Activated CD4-positive, alpha-beta T cell treated with anti-CD3 and anti-CD28 coated beads for 24 hours (primary cell): ENCODE measurements at regions not wholly inside any gene's neighbourhood (a gene's known extent, or its start where the extent isn't known, plus 50 kb on each side); places are given as distances from the start of the nearest gene placed in this dataset.
A peak's percentile ranks its signal among the peaks of the same experiment; 100 is the strongest.
"Not testable (repeated sequence)": the region's sequence is repeated elsewhere in the genome, so short reads cannot be mapped to it uniquely, and the experiment has no call there.

Experiments
- DNase-seq, 2 donors: peaks; one replicate each; pipeline ENCODE4 v3.0.0-alpha.2; 2020; ENCODE audit warnings: low read depth in 2 of 2

DNA sequence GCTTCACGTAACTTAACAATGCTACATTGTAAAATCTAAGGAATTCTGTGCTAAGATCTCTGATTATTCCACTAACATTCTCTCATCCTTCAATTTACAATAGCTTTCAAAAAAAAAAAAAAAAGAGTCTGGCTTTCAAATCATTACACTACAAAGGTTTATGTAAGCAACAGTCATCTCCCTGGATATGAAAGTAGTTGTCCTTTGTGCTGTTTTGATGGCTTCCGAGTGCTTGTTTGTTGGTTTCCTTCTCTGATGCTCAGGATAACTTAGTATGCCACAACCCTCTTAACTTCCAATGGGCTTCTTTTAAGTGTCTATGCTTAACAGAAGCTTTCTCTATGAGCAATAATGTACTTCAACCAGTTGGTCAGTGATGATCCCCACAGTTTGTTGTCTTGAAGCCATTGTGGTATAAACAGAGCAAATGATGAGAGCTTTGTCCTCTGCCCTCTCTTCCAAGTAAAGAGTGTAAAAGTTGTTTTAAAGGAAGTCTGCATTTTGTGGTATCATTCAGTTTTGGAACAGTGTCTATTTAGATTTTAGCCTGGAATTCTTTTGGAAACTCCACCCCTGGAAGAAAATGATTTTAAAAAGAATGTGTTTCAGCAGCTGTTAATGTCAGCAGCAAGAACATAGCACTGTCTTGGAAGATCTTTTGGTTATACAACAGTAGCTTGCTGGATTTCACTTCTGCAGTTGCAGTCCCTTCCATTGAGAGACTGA is 396.1 kb upstream of the RGS6 start:
- no peak for DNase-seq

DNA sequence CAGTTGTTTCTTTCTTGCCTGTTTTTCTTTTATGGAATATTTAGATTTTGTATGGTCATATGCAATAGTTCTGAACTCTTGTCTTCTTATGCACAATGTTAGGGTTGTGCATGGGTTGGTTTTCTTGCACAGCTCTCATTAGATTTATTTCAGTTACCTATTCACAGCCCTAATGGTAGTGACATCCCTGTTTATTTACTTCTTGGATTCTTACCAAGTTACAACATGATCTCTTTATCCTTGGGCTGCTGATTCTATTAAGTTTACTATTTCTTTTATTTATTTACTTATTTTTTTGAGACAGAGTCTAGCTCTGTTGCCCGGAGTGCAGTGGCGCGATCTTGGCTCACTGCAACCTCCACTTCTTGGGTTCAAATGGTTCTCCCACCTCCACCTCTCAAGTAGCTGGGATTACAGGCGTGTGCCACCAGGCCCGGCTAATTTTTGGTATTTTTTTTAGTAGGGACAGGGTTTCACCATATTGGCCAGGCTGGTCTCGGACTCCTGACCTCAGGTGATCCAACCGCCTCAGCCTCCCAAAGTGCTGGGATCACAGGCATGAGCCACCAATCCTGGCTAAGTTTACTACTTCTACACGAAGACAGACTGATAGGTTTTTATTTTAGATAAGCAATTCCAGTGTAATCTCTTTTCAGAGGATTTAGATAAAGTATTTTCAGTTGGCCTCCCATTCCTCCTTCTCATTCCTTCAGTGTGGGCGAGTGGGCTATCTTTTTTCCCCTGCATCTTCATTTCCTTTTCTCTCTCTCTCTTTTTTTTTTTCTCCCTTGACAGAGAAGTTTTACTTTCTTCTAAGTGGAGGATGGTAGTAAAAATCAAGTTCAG is 395.1 kb upstream of the RGS6 start:
- DNase-seq: no peak

DNA sequence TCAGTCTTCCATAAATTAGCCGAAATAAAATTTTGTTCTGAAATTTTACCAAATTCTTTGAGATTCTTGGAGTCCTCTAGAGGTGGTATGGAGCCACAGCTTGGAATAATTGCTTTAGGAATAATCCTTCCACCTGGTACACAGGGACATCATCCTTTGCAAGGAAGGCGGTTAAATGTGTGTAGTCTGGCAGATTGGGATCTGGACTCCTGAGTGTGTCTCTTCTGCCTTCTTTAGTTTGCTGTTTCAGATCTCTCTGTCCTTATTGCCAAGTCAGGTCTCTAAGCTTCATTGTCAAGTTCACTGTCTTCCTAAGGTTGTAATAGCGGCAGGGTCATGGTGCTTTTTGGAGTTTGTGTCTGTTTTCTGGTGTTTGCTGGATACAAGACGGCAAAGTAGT is 393.9 kb upstream of the RGS6 start:
- DNase-seq: no peak

DNA sequence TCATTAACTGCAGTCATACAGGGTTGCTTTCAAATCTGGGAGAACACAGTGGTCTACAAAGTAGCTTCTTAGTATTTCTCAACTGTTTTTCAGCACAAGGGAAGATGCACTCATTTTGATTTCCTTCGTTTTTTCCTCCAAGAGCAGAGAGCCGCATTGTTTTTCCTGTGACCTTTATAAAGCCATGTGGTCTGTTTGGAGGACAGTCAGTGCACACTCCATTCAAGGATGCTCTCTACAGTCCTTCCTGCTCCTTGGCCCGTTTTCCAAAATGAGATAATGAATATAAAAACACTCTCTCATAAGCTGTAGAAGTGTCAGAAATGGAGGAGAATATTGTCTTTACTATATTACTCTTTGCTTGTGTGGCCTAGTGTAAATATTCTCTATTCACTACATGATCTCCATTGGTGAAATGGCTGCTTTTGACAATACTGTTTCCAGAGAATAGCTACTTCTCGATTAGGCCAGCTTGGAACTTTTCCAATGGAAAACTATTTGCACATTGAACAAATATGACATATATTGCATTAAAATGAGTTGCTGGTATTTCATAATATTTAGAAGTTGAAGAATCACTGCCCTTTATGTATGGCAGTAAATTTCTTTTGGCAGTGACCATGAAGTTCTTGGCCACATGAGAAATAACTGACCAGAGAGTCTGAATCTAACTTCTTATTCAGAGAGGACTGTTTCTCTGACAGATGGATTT is 393.1 kb upstream of the RGS6 start:
- DNase-seq: no peak

DNA sequence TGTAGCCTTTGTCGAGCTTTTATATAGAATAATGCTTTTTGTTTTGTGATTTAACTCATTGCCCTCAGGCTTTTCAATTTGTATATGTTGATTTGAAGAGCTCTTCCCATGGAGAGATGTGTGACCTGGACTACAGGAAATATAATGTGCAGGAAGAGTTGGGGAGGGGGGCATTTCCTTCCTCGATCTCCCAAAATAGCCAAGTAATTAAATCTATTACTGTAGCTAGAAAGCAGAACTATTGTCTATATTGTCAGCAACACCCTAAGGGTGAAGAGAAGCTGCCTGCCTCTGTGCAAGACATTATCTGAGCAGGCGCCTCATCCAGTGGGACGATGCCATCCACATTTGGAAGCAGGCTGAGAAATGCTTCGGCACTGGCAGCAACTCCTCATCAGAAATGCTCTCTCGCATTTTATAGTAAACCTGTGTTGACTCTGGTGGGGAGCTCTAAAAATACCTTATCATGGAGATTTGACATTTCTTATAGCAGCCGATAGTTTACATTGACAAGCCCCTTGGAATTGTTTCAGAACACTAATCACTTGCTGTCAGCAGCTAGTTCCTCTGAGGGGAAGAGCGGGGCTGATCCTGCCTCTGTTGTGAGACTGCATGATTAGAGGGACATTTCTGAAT is 392.5 kb upstream of the RGS6 start:
- no peak for DNase-seq

DNA sequence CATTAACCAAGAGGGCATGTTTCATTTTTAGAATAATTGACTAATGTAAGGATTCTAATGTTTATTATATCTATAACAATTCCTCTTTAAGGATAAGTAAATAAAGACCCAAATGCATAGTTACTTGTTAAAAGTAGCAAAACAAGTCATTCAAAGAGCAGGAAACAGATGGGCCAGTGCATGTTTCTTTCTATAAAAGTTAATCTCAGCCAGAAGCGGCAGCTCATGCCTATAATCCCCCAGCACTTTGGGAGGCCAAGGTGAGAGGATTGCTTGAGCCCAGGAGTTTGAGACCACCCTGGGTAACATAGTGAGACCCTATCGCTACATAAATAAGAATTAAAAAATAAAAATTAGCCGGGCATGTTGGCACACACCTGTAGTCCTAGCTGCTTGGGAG is 391.0 kb upstream of the RGS6 start:
- DNase-seq: no peak

DNA sequence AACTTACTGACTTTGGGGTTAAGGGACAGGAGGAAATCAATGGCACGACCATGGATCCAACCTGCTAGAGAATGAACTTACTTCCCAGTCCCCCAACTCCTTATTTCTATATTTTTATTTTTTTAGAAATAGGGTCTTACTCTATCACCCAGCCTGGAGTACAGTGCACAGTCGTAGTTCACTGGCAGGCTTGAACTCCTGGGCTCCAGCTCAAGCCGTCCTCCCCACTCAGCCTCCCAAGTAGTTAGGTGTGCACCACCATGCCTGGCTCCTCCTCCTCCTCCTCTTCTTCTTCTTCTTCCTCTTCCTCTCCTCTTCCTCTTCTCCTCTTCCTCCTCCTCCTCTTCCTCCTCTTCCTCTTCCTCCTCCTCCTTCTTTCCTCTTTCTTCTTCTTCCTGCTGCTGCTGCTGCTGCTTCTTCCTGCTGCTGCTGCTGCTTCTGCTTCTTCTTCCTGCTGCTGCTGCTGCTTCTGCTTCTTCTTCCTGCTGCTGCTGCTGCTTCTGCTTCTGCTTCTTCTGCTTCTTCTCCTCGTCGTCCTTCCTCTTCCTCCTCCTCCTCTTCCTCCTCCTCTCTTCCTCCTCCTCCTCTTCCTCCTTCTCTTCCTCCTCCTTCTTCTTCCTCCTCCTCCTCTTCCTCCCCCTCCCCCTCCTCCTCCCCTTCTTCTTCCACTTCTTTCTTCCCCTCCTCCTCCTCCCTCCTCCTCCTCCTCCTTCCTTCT is 390.1 kb upstream of the RGS6 start:
- no peak for DNase-seq

DNA sequence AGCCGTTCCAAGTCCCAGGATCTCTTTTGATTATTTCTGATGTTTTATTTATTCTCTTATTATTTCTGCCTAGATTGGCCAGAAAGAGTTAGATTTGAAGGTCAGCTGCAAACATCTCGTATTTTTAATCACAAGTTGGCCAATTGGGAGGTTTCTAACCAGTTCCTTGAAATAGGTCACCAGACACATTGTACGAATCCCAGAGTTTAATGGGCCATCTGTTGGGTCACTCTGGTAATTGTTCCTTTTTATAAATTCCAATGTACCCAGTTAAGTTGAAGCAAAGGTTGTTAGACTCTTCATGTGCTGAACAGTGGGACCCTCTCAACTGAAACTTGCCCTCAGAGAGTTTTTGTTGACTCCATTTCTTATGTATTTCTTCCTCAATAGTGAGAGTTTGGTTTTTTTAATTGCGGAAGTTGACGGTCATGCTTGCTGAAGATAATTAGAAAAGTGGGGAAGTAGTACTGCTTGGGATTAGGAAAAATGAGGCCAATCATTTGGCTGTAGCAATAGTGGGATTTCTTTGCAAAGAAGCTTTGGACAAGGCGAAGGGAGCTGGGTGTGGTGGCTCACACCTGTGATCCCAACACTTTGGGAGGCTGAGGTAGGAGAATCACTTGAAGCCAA is 382.7 kb upstream of the RGS6 start:
- no peak for DNase-seq

DNA sequence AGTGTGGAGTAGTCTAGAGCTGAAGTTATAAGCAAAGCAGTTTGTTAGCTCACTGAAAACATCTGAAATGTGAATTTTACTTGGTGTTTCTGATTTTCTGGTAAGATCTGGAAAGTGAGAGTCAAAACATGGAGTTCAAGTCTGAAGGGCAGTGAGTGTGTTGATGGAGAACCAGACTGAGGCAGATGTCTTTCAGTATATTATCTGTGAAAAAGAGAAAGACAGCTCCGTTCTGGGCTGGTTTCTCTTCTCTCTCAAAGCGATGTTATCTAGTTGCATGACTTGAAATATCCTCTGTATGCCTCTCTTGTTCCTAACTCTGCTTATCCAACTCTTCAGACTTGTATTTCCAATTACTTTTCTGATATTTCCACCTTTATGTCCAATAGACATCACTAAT is 381.9 kb upstream of the RGS6 start:
- no peak for DNase-seq

DNA sequence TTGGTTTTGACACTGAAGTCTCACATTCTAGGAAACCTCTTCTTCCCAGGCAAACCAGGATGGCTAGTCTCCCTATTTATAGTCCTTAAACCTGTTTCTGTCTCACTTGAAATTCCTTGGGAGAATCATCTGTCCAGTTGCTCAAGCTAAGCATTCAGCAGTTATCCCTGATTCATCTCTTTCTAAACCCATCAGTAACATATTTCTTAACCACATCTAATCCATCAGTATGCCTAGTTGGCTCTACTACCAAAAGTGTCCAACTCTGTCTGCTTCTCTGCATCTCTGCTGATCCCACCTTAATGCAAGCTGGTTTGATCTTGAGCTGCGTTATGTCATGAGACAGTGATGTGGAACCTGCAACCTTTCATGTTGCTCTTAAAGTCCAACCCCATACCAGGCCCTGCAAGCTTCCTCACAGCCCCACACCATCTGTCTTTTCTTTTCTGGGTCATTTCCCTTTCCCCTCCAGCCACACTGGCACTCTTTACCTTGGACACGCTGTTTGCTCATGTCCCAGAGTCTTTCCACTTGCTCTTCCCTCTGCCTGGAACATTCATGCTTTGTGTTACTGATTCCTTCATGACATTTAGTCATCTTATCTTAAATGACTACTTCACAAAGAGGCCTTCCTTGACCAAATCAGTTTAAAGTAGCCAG is 380.8 kb upstream of the RGS6 start:
- no peak for DNase-seq

DNA sequence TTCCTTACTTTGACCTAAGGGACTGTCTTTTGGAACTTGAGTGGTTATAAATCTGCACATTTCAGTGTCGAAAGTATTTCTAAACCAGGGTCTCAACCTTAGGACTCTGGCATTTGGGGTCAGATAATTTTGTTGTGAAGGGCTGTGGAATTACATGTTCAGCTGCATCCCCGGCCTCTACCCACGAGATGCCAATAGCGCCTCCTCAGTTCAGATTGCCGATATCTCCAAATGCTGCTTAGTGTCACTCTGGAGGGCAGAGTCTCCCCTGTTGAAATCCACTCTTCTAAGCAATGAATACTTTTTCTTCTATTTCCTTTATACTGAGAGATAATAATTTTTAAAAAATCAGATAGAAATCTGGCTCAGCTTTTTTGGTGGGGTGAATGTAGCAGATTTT is 379.4 kb upstream of the RGS6 start:
- DNase-seq: no peak

DNA sequence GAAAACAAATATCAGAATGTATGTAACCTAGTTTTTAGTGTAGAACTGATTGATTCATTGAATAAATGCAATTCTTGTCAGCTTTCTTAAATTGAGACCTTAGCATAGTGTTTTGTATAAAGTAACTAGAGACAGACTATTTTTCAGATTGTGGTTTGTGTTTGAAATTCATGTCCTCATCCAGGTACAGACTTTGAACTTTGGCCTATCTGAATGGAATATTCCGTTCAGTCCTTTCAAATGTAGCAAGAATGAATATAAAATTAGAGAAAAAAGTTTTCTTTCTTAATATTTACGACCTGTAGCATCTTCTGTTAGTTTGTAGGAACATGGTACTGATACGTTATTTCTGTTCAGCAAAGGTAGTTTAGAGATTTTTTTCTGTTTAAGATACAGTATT is 378.4 kb upstream of the RGS6 start:
- no peak for DNase-seq

DNA sequence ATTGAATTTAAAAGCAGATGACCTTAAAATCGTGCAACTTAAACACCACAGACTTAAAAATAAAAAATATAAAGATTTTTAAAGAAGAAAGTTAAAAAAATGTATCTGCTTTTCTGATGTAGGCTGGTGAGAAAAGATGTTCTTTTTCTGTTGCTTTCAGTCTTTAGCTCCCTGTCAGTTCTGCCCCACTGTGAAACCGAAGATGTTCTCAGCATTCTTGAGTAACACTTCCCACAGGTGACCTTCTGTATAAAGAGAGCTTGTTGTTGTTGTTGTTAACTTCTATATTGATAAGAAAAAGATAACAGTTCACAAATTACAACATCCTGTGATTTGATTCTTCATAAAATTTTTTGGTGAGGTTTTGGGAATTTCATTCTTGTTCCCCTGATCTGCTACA is 377.9 kb upstream of the RGS6 start:
- no peak for DNase-seq

DNA sequence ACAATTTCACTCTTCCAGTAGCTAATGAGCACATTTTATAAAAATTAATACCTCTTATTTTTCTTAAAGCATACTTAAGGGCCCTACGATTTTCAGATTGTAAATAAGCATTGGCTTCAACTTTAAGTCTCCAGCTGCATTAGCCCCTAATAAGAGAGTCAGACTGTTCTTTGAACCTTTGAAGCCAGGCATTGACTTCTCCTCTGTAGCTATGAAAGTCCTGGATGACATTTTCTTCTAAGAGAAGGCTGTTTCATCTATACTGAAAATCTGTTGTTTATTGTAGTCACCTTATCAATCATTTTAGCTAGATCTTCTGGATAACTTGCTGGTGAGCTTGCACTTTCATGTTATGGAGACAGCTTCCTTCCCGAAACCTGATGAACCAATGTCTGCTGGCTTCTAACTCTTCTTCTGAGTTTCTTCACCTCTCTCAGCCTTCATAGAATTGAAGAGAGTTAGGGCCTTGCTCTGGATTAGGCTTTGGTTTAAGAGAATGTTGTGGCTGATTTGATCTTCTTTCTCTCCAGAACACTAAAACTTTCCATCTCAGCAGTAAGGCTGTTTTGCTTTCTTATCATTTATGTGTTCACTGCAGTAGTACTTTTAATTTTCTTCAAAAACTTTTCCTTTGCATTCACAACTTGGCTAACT is 377.1 kb upstream of the RGS6 start:
- no peak for DNase-seq

DNA sequence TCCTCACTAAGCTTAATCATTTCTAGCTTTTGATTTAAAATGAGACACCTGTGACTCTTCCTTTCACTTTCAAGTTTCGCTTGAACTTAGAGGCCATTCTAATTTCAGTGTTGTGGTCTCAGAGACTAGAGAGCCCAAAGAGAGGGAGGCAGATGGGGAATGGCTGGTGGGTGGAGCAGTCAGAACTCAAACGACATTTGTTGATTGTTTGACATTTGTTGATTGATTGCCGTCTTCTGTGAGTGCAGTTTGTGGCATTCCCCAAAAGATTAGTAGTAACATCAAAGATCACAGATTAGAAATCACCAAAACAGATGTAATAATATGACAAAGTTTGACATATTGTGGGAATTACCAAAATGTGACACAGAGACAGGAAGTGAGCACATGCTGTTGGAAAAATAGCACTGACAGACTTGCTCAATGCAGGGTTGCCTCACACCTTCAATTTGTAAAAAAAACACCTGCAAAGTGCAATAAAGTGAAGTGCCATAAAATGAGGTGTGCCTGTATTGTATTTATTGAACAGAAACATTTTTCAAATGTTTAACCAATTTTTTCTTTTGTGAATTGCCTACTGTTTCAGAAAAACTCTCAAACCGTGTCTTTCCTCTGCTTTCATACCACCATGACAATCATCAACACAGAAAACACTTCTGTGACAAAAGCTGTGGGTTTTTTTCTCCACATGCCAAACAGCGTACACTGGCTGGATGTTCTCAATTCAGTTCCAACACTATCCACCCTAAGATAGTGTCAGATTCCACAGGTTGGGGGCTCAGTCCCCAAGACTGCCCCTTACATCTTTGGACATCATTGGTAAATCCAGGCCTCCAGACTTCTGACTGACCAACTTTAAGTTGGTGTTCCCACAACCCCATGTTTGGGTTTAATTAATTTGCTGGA is 376.3 kb upstream of the RGS6 start:
- DNase-seq: peak; percentile 38 to 53

DNA sequence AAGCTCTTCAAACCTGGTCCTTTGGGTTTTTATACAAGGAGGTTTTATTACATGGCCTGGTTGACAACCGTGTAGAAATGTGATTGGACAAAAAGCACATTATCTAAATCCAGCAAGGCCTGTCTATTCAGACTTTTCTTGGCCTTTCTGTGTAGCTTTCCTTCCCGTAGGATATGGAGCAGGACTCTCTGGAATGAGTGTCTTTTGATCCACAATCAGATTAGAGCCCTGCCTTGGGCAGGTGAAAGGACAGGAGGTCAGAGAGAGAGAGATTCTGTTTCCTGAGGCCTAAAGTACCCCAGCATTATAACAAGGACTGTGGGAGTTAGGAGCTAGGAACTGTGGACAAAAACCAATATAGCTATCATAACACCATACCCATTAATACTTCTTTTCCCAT is 375.5 kb upstream of the RGS6 start:
- no peak for DNase-seq

DNA sequence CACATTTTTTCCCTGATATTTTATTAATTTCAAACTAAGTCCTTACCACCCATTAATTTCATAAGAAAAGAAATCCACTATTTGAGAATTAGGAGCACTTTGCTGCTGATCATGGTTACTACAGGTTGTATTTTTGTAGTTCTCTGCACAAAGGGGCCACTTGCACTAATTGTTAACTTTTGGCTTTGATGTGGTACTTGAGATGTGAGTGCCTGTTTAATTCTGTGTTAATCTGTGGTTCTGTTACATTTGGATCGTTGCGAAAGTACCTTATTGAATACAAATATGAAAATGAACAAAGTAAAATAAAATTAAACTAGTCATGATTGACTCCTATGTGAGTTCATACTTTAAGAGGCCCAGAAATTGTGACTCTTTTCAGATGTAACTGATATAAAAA is 374.9 kb upstream of the RGS6 start:
- no peak for DNase-seq

DNA sequence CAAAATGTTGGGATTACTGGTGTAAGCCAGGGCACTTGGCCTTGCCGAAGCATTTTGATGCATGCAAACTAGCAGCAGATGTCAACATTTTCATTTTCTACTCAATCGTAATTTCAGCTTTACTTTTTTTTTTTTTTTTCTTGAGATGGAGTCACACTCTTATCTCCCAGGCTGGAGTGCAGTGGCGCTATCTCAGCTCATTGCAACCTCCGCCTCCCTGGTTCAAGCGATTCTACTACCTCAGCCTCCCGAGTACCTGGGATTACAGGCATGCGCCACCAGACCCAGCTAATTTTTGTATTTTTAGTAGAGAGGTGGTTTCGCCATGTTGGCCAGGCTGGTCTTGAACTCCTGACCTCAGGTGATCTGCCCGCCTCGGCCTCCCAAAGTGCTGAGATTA is 373.3 kb upstream of the RGS6 start:
- DNase-seq: not testable (repeated sequence)

DNA sequence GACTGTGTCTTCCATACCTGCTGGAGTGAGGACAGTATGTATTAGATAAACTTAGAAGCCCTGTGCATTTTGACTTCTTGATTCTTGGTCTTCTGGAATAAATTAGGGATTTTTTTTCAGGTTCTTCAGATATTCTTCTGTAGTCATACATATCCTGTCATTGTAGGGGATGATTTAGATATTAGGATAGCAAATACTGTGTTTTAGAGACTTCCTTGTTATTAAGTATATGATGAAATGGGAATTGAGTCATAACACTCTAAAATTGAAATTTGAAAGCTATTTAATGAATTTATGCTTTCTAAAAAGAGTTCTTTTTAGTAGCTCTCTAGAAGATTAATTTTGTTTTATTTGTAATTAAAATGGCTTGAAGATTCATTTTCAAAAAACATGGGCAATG is 371.5 kb upstream of the RGS6 start:
- no peak for DNase-seq
